ENCODE measurements at regions not wholly inside any gene's neighbourhood (a gene's known extent, or its start where the extent isn't known, plus 50 kb on each side); places are given as distances from the start of the nearest gene placed in this dataset.

DNA sequence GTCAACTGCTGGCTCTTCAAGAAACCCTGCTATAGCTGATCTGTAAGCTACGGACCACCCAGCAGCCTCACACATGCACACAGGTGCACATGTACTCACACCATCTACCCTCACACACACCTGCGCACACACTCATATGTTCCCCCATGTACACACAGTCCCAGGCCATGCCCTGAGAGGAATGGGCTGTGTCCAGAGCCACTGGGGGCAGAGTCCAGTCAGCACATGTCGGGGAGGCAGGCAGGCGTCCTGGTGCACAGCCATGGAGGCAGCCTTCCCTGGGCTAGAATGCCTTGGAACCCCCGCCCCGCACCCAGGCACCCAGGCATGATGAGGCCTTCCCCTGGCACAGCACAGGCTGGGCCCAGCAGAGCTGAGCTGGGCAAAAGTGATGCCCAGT, 58.3 kb upstream of the DLK1 start:
- Mint-ChIP-seq H3K4me3 (no peak overlapping the region), H3K27me3 (peaks cover 15 to 31% of the 10 kb centered on the region in 2 donors), H3K27ac (no peak overlapping the region), H3K4me1 (peaks cover 0 to 5% (median 1%) of the 10 kb centered on the region in 4 donors), H3K36me3 (no peaks in the 10 kb centered on the region), H3K9me3 (peaks cover 0 to 2% (median 0%) of the 10 kb centered on the region in 8 donors)
- Histone ChIP-seq H3K27ac (ENCODE audit: low read depth, low read length) (no peak overlapping the region), H3K36me3 (ENCODE audit: insufficient read depth, low read length) (no peaks in the 10 kb centered on the region), H3K4me3 (ENCODE audit: low read length in 2 of 2) (no peak overlapping the region), H3K4me1 (ENCODE audit: insufficient read depth, low read length) (no peaks in the 10 kb centered on the region), H3K27me3 (ENCODE audit: insufficient read depth, low read length) (no peaks in the 10 kb centered on the region), H3K9me3 (ENCODE audit: control insufficient read depth in 1 of 2, low read length in 2 of 2) (no peaks in the 10 kb centered on the region)
- intact Hi-C loops (cut with micrococcal nuclease): no loop called here
- no peak for DNase-seq
- CTCF ChIA-PET (ENCODE audit: partially characterized antibody): interaction anchor here (1.3 kb wide), 1 partner anchor 11 kb away, joined by 4 read pairs; no protein-coding TSS in a partner anchor
- POLR2A ChIA-PET (ENCODE audit: partially characterized antibody): no interaction called here

DNA sequence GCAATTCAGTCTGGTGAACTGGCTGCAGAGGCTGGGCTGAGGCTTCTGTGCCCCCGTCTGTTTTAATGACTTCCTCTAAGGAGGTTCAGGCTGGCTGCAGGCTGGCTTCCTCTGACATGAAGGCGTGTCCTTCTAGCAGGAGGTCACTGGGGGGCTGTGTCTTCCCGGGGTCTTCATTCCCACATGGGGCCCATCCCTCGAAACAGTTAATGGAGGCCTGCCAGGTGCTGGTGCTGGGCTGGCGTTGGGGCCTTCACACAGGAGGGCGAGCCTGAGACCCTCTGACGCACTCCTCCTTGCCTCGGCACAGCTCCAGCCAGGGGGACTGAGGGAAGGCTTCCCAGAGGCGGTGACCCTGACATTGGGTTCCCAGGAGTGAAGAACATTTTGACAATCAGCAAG, 57.7 kb upstream of the DLK1 start:
- peaks cover 20 to 37% of the 10 kb centered on the region in 2 donors for H3K27me3 Mint-ChIP-seq
- POLR2A ChIA-PET (ENCODE audit: partially characterized antibody): no interaction called here
- peaks cover 0 to 2% (median 0%) of the 10 kb centered on the region in 8 donors for H3K9me3 Mint-ChIP-seq

DNA sequence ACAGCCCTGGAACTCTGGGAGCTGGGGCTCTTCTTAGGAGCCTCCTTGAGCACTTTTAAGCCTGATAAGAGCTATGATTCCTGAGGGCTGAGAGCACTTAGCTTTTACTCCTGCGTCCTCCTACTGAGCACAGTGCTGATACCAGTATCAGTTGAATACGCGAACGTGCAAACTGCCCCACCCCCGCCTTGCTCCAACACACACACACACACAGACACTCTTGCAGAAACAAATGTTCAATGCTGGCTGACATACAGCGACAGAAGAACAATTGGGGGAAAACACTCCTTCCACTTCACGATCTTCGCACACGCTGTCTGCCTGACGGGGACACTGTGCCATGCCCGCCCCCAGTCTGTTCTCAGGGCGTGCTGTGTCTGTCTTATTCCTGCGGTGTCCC, 57.2 kb upstream of the DLK1 start:
- H3K9me3 ChIP-seq (ENCODE audit: control insufficient read depth in 1 of 2, low read length in 2 of 2): no peaks in the 10 kb centered on the region
- H3K27me3 ChIP-seq (ENCODE audit: insufficient read depth, low read length): no peaks in the 10 kb centered on the region
- intact Hi-C loops (cut with micrococcal nuclease): no loop called here
- ChIA-PET POLR2A (ENCODE audit: partially characterized antibody) (no interaction called here), CTCF (ENCODE audit: partially characterized antibody) (no interaction called here)
- Mint-ChIP-seq H3K27ac (no peak overlapping the region), H3K4me3 (no peak overlapping the region), H3K27me3 (peaks cover 22 to 40% of the 10 kb centered on the region in 2 donors), H3K4me1 (peaks cover 0 to 8% (median 2%) of the 10 kb centered on the region in 4 donors), H3K9me3 (peaks cover 0 to 2% (median 0%) of the 10 kb centered on the region in 8 donors), H3K36me3 (no peaks in the 10 kb centered on the region)
- no peaks in the 10 kb centered on the region for H3K4me1 ChIP-seq (ENCODE audit: insufficient read depth, low read length)
- H3K36me3 ChIP-seq (ENCODE audit: insufficient read depth, low read length): no peaks in the 10 kb centered on the region
- H3K27ac ChIP-seq (ENCODE audit: low read depth, low read length): no peak overlapping the region
- H3K4me3 ChIP-seq (ENCODE audit: low read length in 2 of 2): no peak overlapping the region
- no peak for DNase-seq

More for the DNA sequence above, 57.7 kb upstream of the DLK1 start:
- Mint-ChIP-seq H3K36me3 (no peaks in the 10 kb centered on the region), H3K27ac (no peak overlapping the region), H3K4me1 (peaks cover 0 to 8% (median 2%) of the 10 kb centered on the region in 4 donors), H3K4me3 (no peak overlapping the region)
- H3K4me3 ChIP-seq (ENCODE audit: low read length in 2 of 2): no peak overlapping the region
- DNase-seq: no peak
- H3K36me3 ChIP-seq (ENCODE audit: insufficient read depth, low read length): no peaks in the 10 kb centered on the region
- no peaks in the 10 kb centered on the region for H3K27me3 ChIP-seq (ENCODE audit: insufficient read depth, low read length)
- intact Hi-C loops (cut with micrococcal nuclease): no loop called here
- H3K4me1 ChIP-seq (ENCODE audit: insufficient read depth, low read length): no peaks in the 10 kb centered on the region
- no peaks in the 10 kb centered on the region for H3K9me3 ChIP-seq (ENCODE audit: control insufficient read depth in 1 of 2, low read length in 2 of 2)
- CTCF ChIA-PET (ENCODE audit: partially characterized antibody): interaction anchor here (1.3 kb wide), 1 partner anchor 12 kb away, joined by 4 read pairs; no protein-coding TSS in a partner anchor
- no peak overlapping the region for H3K27ac ChIP-seq (ENCODE audit: low read depth, low read length)

DNA sequence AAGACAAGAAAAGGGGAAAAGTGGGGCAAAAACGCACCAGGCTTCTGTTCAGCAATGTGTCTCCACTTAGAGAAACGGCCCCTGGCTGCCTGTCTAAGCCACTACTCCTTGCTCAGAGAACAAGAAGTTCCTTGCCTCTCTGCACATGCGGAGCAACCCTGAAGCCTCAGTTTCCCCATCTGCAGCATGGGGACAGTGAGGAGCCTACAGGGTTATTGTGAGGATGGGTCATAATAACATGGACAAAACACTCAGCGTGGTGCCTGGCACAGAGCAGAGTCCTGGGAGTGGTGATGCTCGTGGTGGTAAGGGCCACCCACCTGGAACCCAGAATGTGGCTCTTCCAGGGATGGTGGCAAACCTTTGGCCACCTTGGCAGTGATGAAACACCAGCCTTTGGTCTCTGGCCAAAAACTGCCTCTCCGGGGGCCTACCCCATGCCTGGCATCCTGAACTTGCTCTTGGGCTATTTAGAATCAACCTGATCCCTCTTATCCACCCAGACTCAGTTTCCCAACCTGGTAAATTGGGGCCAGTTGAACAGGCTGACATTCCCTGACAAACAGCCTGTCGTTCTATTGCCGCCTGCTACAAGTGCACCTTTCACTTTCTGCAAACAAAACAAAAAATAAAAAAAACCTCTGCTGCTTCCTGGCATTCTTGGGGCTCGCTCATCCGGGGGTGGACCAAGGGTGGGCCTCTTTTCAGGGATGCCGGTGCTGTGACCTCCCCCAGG, 56.5 kb upstream of the DLK1 start:
- Histone ChIP-seq H3K9me3 (ENCODE audit: control insufficient read depth in 1 of 2, low read length in 2 of 2) (no peaks in the 10 kb centered on the region), H3K4me3 (ENCODE audit: low read length in 2 of 2) (no peak overlapping the region), H3K4me1 (ENCODE audit: insufficient read depth, low read length) (no peaks in the 10 kb centered on the region), H3K27me3 (ENCODE audit: insufficient read depth, low read length) (no peaks in the 10 kb centered on the region), H3K36me3 (ENCODE audit: insufficient read depth, low read length) (no peaks in the 10 kb centered on the region), H3K27ac (ENCODE audit: low read depth, low read length) (no peak overlapping the region)
- intact Hi-C loops (cut with micrococcal nuclease): no loop called here
- Mint-ChIP-seq H3K27ac (no peak overlapping the region), H3K4me1 (peaks cover 0 to 8% (median 2%) of the 10 kb centered on the region in 4 donors), H3K27me3 (peaks cover 24 to 42% of the 10 kb centered on the region in 2 donors), H3K9me3 (peaks cover 0 to 2% (median 0%) of the 10 kb centered on the region in 8 donors), H3K36me3 (no peaks in the 10 kb centered on the region), H3K4me3 (no peak overlapping the region)
- DNase-seq: no peak
- ChIA-PET POLR2A (ENCODE audit: partially characterized antibody) (no interaction called here), CTCF (ENCODE audit: partially characterized antibody) (interaction anchor here (1.7 kb wide), 1 partner anchor 7 kb away, joined by 5 read pairs; no protein-coding TSS in a partner anchor)

DNA sequence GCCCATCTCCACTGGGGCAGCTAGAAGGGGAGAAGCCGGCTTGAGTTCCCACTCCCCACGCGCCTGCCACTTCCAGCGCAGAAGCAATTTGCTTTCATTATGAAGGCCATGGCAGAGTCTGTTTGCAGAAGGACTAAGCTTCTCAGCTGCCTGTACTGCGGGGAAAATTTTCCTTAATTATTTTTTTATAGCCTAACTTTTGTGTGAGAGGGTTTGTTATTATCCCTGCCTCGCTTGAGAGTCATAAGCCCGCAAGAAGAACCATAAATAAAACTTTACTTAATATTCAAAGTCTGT, 56.0 kb upstream of the DLK1 start:
- H3K27ac Mint-ChIP-seq: no peak overlapping the region
- H3K9me3 Mint-ChIP-seq: peaks cover 0 to 2% (median 0%) of the 10 kb centered on the region in 8 donors
- no peaks in the 10 kb centered on the region for H3K36me3 Mint-ChIP-seq
- no peak for DNase-seq
- Histone ChIP-seq H3K36me3 (ENCODE audit: insufficient read depth, low read length) (no peaks in the 10 kb centered on the region), H3K4me1 (ENCODE audit: insufficient read depth, low read length) (no peaks in the 10 kb centered on the region), H3K27ac (ENCODE audit: low read depth, low read length) (no peak overlapping the region), H3K9me3 (ENCODE audit: control insufficient read depth in 1 of 2, low read length in 2 of 2) (no peaks in the 10 kb centered on the region), H3K27me3 (ENCODE audit: insufficient read depth, low read length) (no peaks in the 10 kb centered on the region), H3K4me3 (ENCODE audit: low read length in 2 of 2) (no peak overlapping the region)
- intact Hi-C loops (cut with micrococcal nuclease): no loop called here
- H3K4me3 Mint-ChIP-seq: no peak overlapping the region
- ChIA-PET POLR2A (ENCODE audit: partially characterized antibody) (no interaction called here), CTCF (ENCODE audit: partially characterized antibody) (interaction anchor here (1.7 kb wide), 1 partner anchor 8 kb away, joined by 5 read pairs; no protein-coding TSS in a partner anchor)
- H3K27me3 Mint-ChIP-seq: peaks cover 26 to 41% of the 10 kb centered on the region in 2 donors
- H3K4me1 Mint-ChIP-seq: peaks cover 0 to 8% (median 2%) of the 10 kb centered on the region in 4 donors

DNA sequence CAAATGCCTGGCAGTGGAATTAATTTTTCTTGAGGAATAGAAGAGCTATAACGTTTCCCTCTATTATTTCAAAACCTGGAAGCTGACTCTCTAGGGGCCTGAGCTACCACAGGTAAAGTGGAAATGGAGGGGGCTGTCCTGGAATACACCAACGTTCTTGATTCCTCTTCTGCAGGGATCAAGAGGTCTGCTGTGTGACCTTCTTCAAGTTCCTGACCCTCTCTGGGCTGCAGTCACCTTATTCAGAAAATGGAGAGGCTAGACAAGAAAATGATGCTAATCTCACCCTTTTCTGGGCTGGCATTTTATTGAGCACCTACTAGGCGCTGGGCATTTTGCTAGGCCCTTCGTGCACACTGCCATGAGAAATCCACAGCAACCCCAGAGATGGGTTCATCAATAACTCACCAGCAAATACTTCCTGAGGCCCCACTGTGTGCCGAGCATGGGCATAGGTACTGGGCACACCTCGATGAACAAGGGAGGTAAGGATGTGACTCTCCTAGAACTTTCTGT, 55.2 kb upstream of the DLK1 start:
- Mint-ChIP-seq H3K36me3 (no peaks in the 10 kb centered on the region), H3K27ac (no peak overlapping the region), H3K27me3 (peaks cover 25 to 41% of the 10 kb centered on the region in 2 donors), H3K9me3 (peaks cover 0 to 2% (median 0%) of the 10 kb centered on the region in 8 donors), H3K4me1 (peaks cover 0 to 8% (median 2%) of the 10 kb centered on the region in 4 donors), H3K4me3 (no peak overlapping the region)
- Histone ChIP-seq H3K36me3 (ENCODE audit: insufficient read depth, low read length) (no peaks in the 10 kb centered on the region), H3K9me3 (ENCODE audit: control insufficient read depth in 1 of 2, low read length in 2 of 2) (no peaks in the 10 kb centered on the region), H3K27me3 (ENCODE audit: insufficient read depth, low read length) (no peaks in the 10 kb centered on the region), H3K4me1 (ENCODE audit: insufficient read depth, low read length) (no peaks in the 10 kb centered on the region), H3K4me3 (ENCODE audit: low read length in 2 of 2) (no peak overlapping the region), H3K27ac (ENCODE audit: low read depth, low read length) (no peak overlapping the region)
- ChIA-PET CTCF (ENCODE audit: partially characterized antibody) (interaction anchor here (1.7 kb wide), 1 partner anchor 9 kb away, joined by 5 read pairs; no protein-coding TSS in a partner anchor), POLR2A (ENCODE audit: partially characterized antibody) (no interaction called here)
- DNase-seq: no peak
- intact Hi-C loops (cut with micrococcal nuclease): no loop called here

DNA sequence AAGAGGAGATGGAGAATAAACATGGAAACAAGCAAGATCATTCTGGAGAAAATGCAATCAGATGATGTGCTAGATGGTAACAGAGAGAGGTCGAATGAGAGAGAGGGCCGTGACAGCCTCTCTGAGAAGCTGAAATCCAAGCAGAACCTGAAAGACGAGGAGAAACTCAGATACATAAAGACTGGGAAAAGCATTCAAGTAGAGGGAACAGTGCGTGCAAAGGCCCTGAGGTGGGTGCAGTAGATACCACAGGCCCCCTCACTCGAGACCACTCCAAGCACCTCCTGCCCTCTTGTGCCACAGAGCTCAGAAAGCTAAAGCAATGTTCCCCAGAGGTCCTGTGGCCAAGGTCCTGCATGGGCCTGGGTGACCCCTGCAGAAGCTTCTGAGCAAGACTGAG, 54.8 kb upstream of the DLK1 start:
- H3K27ac Mint-ChIP-seq: no peak overlapping the region
- no peak overlapping the region for H3K4me3 ChIP-seq (ENCODE audit: low read length in 2 of 2)
- no peaks in the 10 kb centered on the region for H3K4me1 ChIP-seq (ENCODE audit: insufficient read depth, low read length)
- no peaks in the 10 kb centered on the region for H3K27me3 ChIP-seq (ENCODE audit: insufficient read depth, low read length)
- POLR2A ChIA-PET (ENCODE audit: partially characterized antibody): no interaction called here
- no peak overlapping the region for H3K27ac ChIP-seq (ENCODE audit: low read depth, low read length)
- DNase-seq: no peak
- H3K9me3 Mint-ChIP-seq: peaks cover 0 to 2% (median 0%) of the 10 kb centered on the region in 8 donors
- CTCF ChIA-PET (ENCODE audit: partially characterized antibody): interaction anchor here (1.7 kb wide), 1 partner anchor 9 kb away, joined by 5 read pairs; no protein-coding TSS in a partner anchor
- no peaks in the 10 kb centered on the region for H3K36me3 ChIP-seq (ENCODE audit: insufficient read depth, low read length)
- intact Hi-C loops (cut with micrococcal nuclease): no loop called here
- H3K4me3 Mint-ChIP-seq: no peak overlapping the region
- H3K4me1 Mint-ChIP-seq: peaks cover 0 to 8% (median 2%) of the 10 kb centered on the region in 4 donors
- H3K36me3 Mint-ChIP-seq: no peaks in the 10 kb centered on the region
- no peaks in the 10 kb centered on the region for H3K9me3 ChIP-seq (ENCODE audit: control insufficient read depth in 1 of 2, low read length in 2 of 2)
- H3K27me3 Mint-ChIP-seq: peaks cover 23 to 41% of the 10 kb centered on the region in 2 donors
